ENCODE measurements at regions not wholly inside any gene's neighbourhood (a gene's known extent, or its start where the extent isn't known, plus 50 kb on each side); places are given as distances from the start of the nearest gene placed in this dataset.

DNA sequence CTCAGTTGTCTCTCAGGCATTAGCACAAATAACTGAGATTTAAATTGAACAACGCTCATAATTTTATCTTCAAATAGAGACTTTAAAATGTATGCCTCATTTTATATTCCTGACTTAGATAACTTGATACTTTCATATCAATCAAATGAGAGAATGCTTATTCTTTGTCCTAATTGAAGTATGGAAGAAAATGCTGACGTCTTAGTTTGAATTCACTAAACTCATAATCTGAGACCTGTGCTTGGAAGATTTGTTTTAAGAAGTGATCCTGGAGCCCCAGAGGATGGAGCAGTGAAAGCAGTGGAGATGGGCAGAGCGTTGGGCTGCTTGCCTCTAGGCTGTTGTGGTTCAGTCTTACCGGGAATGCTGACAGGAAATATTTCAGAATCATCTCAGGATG lies 76.1 kb downstream of the ZNF518B start:
- no peaks in the 10 kb centered on the region for H3K79me1 ChIP-seq (ENCODE audit: insufficient read depth, low read depth, low read length, poor library complexity, severe bottlenecking)
- peaks cover 12% of the 10 kb centered on the region for H3K27me3 Mint-ChIP-seq (ENCODE audit: low read depth)
- H4K91ac ChIP-seq (ENCODE audit: insufficient read length, low read depth, low read length) = no peak overlapping the region
- H4K5ac ChIP-seq (ENCODE audit: insufficient read length, low read depth, low read length) = no peak overlapping the region
- H3K27ac Mint-ChIP-seq = no peak overlapping the region
- no peak overlapping the region for H2AK5ac ChIP-seq (ENCODE audit: insufficient read length, low read length)
- no peak overlapping the region for H2BK120ac ChIP-seq (ENCODE audit: low read depth, low read length, poor library complexity, severe bottlenecking)
- no peak overlapping the region for H3K18ac ChIP-seq (ENCODE audit: insufficient read length, low read depth, low read length)
- H3K9me3 Mint-ChIP-seq = no peaks in the 10 kb centered on the region; a peak in 1 of 5 replicates
- TF ChIP-seq, protein P1, sequence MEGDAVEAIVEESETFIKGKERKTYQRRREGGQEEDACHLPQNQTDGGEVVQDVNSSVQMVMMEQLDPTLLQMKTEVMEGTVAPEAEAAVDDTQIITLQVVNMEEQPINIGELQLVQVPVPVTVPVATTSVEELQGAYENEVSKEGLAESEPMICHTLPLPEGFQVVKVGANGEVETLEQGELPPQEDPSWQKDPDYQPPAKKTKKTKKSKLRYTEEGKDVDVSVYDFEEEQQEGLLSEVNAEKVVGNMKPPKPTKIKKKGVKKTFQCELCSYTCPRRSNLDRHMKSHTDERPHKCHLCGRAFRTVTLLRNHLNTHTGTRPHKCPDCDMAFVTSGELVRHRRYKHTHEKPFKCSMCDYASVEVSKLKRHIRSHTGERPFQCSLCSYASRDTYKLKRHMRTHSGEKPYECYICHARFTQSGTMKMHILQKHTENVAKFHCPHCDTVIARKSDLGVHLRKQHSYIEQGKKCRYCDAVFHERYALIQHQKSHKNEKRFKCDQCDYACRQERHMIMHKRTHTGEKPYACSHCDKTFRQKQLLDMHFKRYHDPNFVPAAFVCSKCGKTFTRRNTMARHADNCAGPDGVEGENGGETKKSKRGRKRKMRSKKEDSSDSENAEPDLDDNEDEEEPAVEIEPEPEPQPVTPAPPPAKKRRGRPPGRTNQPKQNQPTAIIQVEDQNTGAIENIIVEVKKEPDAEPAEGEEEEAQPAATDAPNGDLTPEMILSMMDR (conservative IDR thresholded peaks at IDR 0.05) = no peak
- no peak overlapping the region for H3K4ac ChIP-seq (ENCODE audit: low read depth, low read length)
- no peaks in the 10 kb centered on the region for H3K9me3 ChIP-seq (ENCODE audit: control insufficient read depth, low read depth, low read length)
- 0 out of 4 replicates have a peak, but pooled peaks cover 0 to 2% of the 10 kb centered on the region in 2 experiments for H3K4me1 Mint-ChIP-seq
- no peak overlapping the region for H3K23ac ChIP-seq (ENCODE audit: insufficient read length, low read depth, low read length)
- no peak overlapping the region for H3K4me2 ChIP-seq (ENCODE audit: insufficient read depth, insufficient read length, low read length)
- no peak overlapping the region for H3K14ac ChIP-seq (ENCODE audit: insufficient read depth, low read length)
- no peak overlapping the region for H2BK12ac ChIP-seq (ENCODE audit: insufficient read length, low read depth, low read length)
- H4K8ac ChIP-seq (replicated peaks; ENCODE audit: insufficient read length, low read depth, low read length) = no peak overlapping the region
- no peak overlapping the region for H2BK20ac ChIP-seq (ENCODE audit: low read depth, low read length, poor library complexity, severe bottlenecking)
- no peak overlapping the region for H3T11ph ChIP-seq (ENCODE audit: low read length)
- DNase-seq = no peak
- no peaks in the 10 kb centered on the region for H3K27me3 ChIP-seq (ENCODE audit: insufficient read depth, low read length)
- no peaks in the 10 kb centered on the region for H3K4me1 ChIP-seq (ENCODE audit: insufficient read depth, low read length)
- H4K20me1 ChIP-seq (ENCODE audit: control insufficient read depth, insufficient read depth, insufficient read length) = no peaks in the 10 kb centered on the region
- no peaks in the 10 kb centered on the region for H3K23me2 ChIP-seq (ENCODE audit: insufficient read length, low read depth, low read length, poor library complexity, severe bottlenecking)
- no peak overlapping the region for H2BK15ac ChIP-seq (ENCODE audit: low read depth, low read length)
- H2AFZ ChIP-seq (ENCODE audit: low read length) = no peak overlapping the region
- H3K27ac ChIP-seq (ENCODE audit: insufficient read length, low read depth, low read length) = no peak overlapping the region
- H3K56ac ChIP-seq (ENCODE audit: insufficient read length, low read depth, low read length) = no peak overlapping the region
- H3K4me3 Mint-ChIP-seq = no peak overlapping the region
- H3K36me3 Mint-ChIP-seq (ENCODE audit: insufficient read depth in 1 of 3, low read depth in 3 of 3) = no peaks in the 10 kb centered on the region; a peak in 1 of 7 replicates
- H3K79me2 ChIP-seq (ENCODE audit: insufficient read depth, low read length) = no peaks in the 10 kb centered on the region
- WGBS (ENCODE audit: extremely low coverage, insufficient read length, low lambda C conversion rate) = no CpG with 5 or more reads among the region's 4 CpGs
- no peak overlapping the region for H3K9ac ChIP-seq (ENCODE audit: extremely low read depth, insufficient read length, low read length)
- no peak overlapping the region for H2BK5ac ChIP-seq (ENCODE audit: insufficient read length, low read length)
